ENCODE measurements at regions not wholly inside any gene's neighbourhood (a gene's known extent, or its start where the extent isn't known, plus 50 kb on each side); places are given as distances from the start of the nearest gene placed in this dataset.

GRCh38 chr11:77530879-77531278 lies 57.0 kb upstream of the PAK1 start:
- no peak for DNase-seq (ENCODE audit: low read depth in 2 of 2)
- TF ChIP-seq, protein P1, sequence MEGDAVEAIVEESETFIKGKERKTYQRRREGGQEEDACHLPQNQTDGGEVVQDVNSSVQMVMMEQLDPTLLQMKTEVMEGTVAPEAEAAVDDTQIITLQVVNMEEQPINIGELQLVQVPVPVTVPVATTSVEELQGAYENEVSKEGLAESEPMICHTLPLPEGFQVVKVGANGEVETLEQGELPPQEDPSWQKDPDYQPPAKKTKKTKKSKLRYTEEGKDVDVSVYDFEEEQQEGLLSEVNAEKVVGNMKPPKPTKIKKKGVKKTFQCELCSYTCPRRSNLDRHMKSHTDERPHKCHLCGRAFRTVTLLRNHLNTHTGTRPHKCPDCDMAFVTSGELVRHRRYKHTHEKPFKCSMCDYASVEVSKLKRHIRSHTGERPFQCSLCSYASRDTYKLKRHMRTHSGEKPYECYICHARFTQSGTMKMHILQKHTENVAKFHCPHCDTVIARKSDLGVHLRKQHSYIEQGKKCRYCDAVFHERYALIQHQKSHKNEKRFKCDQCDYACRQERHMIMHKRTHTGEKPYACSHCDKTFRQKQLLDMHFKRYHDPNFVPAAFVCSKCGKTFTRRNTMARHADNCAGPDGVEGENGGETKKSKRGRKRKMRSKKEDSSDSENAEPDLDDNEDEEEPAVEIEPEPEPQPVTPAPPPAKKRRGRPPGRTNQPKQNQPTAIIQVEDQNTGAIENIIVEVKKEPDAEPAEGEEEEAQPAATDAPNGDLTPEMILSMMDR (IDR thresholded peaks at IDR 0.05; ENCODE audit: low read depth, low read length): no peak
- no peak overlapping the region for H3K4me3 ChIP-seq (replicated peaks in 1 of 2; ENCODE audit: low read depth in 2 of 2, low read length in 2 of 2)

GRCh38 chr11:77529685-77530084 lies 55.8 kb upstream of the PAK1 start:
- no peak for DNase-seq (ENCODE audit: low read depth in 2 of 2)
- H3K4me3 ChIP-seq (replicated peaks in 1 of 2; ENCODE audit: low read depth in 2 of 2, low read length in 2 of 2): no peak overlapping the region

GRCh38 chr11:77525455-77526091 lies 51.7 kb upstream of the PAK1 start:
- DNase-seq (ENCODE audit: low read depth in 2 of 2): peak in 1 of 2 donors; percentile 35
- no peak overlapping the region for H3K4me3 ChIP-seq (replicated peaks in 1 of 2; ENCODE audit: low read depth in 2 of 2, low read length in 2 of 2)
- TF ChIP-seq, protein P1 (IDR thresholded peaks at IDR 0.05; ENCODE audit: low read depth, low read length): no peak

More at GRCh38 chr11:77529685-77530084, 55.8 kb upstream of the PAK1 start:
- TF ChIP-seq, protein P1 (IDR thresholded peaks at IDR 0.05; ENCODE audit: low read depth, low read length): no peak

- DNase-seq (ENCODE audit: low read depth in 2 of 2): no peak
- TF ChIP-seq, protein P1 (IDR thresholded peaks at IDR 0.05; ENCODE audit: low read depth, low read length): no peak
- H3K4me3 ChIP-seq (replicated peaks in 1 of 2; ENCODE audit: low read depth in 2 of 2, low read length in 2 of 2): no peak overlapping the region
These were observed 50.6 kb upstream of the PAK1 start for GRCh38 chr11:77524539-77524938.

DNA sequence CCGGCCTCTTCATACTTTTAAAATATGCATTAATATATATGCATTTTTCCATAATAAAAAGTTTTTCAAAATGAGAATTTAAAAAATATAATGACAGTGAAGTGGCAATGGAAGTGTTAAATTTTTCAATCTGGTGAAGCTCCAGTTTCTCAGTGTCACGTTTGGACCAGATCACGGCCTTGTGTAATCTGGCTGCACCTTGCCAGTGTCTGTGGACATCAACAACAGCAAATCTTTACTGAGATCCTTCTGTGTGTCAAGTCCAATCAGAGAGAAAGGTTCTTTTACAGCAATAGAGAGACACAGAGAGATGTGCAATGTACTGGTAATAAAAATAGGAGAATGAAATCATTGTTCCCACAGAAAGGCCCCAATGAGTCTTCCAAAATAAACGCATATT lies 49.8 kb upstream of the PAK1 start:
- H3K4me3 ChIP-seq (replicated peaks in 1 of 2; ENCODE audit: low read depth in 2 of 2, low read length in 2 of 2): no peak overlapping the region
- TF ChIP-seq, protein P1 (IDR thresholded peaks at IDR 0.05; ENCODE audit: low read depth, low read length): no peak
- no peak for DNase-seq (ENCODE audit: low read depth in 2 of 2)
